Activated naive CD8-positive, alpha-beta T cell treated with anti-CD3 and anti-CD28 coated beads, Interleukin-2, amount 10 ng/mL, durations not matched to agents 7 days and 5 days (primary cell): ENCODE measurements at regions not wholly inside any gene's neighbourhood (a gene's known extent, or its start where the extent isn't known, plus 50 kb on each side); places are given as distances from the start of the nearest gene placed in this dataset.

Experiments used
- ATAC-seq: fragments of 150-1000 bp; cut with Tn5 transposase; one replicate; pipeline ENCODE4 v1.10.0; 2021; ENCODE audit warnings: low read depth, moderate library complexity
- POLR2A ChIA-PET: fragments of 350-600 bp; sonication (Branson Sonifier 250); formaldehyde crosslinking; loops from one replicate; lab custom pipeline; 2021; ENCODE audit warnings: antibody characterized with exemption; lab: Charles Lee
- DNase-seq: peaks from one replicate; pipeline ENCODE4 v3.0.0; 2021
- H3K27ac Mint-ChIP-seq: one replicate; pipeline ENCODE4 v1.8.0; 2022; ENCODE audit warnings: mild to moderate bottlenecking, mixed read lengths
- H3K27me3 Mint-ChIP-seq: one replicate; pipeline ENCODE4 v1.8.0; 2022; ENCODE audit warnings: mild to moderate bottlenecking, moderate library complexity, mixed read lengths
- H3K36me3 Mint-ChIP-seq: one replicate; pipeline ENCODE4 v1.8.0; 2021; ENCODE audit warnings: mild to moderate bottlenecking, mixed read lengths
- H3K4me1 Mint-ChIP-seq: one replicate; pipeline ENCODE4 v1.8.0; 2021; ENCODE audit warnings: mixed read lengths
- H3K4me3 Mint-ChIP-seq: one replicate; pipeline ENCODE4 v1.8.0; 2022; ENCODE audit warnings: mild to moderate bottlenecking, moderate library complexity, mixed read lengths
- H3K9me3 Mint-ChIP-seq: one replicate; pipeline ENCODE4 v1.8.0; 2021; ENCODE audit warnings: mixed read lengths

DNA sequence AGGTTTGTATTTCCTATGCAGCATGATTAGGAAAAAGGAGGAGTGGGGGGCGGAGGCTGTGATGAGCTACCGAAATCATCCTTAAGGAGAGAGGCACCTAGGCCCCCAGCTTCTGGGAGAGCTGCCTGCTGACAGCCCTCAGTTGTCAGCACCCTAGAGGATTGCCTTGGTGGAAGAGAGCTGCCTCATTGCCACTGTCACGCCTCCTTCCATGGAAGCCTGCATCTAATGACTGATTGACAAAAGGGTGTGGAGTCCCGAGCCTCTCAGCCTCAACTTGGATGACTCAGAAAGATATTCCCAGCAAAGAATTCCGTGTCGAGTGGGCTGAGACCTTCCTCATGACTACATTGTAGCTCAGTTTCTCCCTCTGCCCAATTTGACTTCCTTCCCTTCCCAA, 320.4 kb upstream of the PROK2 start:
- H3K4me3 Mint-ChIP-seq = no peak overlapping the region
- no peaks in the 10 kb centered on the region for H3K9me3 Mint-ChIP-seq
- POLR2A ChIA-PET = no interaction called here

DNA sequence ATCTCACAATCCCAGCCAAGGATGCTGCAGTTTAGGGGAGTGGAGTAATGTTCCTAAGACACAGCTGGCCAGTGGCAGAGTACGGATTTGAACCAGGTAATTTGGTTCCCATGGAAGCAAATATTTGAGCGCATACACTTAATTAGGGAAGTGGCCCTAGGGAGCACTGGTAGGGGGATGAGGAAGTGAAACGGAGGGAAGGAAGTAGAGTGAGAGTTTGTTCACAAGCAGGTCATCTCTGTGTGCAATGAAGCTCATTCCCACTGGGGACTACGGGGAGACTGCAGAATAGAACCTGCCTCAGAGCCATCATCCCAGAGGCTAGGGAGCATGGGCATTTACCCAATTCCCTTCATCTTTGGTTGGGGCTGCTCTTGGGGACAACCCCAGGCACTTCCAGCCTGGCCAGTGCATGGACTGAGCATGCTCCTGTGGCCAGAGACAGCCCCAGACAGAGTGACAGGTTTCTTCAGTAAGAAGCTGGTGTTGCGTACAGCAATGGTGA, 317.2 kb upstream of the PROK2 start:
- ATAC-seq (no peak), DNase-seq (no peak)
- no peaks in the 10 kb centered on the region for H3K36me3 Mint-ChIP-seq
- peaks cover 20% of the 10 kb centered on the region for H3K4me1 Mint-ChIP-seq
- H3K4me3 Mint-ChIP-seq = no peak overlapping the region
- no peaks in the 10 kb centered on the region for H3K9me3 Mint-ChIP-seq
- peaks cover 5% of the 10 kb centered on the region for H3K27me3 Mint-ChIP-seq
- POLR2A ChIA-PET = no interaction called here
- no peak overlapping the region for H3K27ac Mint-ChIP-seq

More for the DNA sequence above, 320.4 kb upstream of the PROK2 start:
- H3K36me3 Mint-ChIP-seq = no peaks in the 10 kb centered on the region
- H3K27me3 Mint-ChIP-seq = no peaks in the 10 kb centered on the region
- no peak for ATAC-seq
- H3K4me1 Mint-ChIP-seq = peaks cover 12% of the 10 kb centered on the region
- no peak for DNase-seq
- H3K27ac Mint-ChIP-seq = no peak overlapping the region

DNA sequence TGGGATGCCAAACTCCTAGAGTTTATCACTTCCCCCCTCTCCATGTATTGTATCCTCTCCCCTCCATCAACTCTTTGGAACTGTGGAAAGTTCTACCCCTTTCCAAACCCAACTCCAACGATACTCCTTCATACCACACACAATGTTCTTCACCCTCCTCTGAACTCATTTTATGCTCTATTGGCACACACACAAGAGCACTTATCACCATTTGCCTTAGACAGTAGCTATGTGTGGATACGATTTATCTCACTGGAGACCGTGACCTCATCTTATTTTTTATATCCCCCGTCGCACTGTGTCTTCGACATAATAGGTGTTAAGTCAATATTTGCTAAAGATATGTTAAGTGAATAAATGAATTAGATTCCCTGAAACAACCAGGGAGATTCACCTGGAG, 316.5 kb upstream of the PROK2 start:
- Mint-ChIP-seq H3K4me1 (peaks cover 20% of the 10 kb centered on the region), H3K4me3 (peak overlapping the region; percentile 81), H3K27ac (no peak overlapping the region), H3K27me3 (peaks cover 5% of the 10 kb centered on the region), H3K9me3 (no peaks in the 10 kb centered on the region), H3K36me3 (no peaks in the 10 kb centered on the region)
- DNase-seq (no peak), ATAC-seq (no peak)
- POLR2A ChIA-PET = no interaction called here

DNA sequence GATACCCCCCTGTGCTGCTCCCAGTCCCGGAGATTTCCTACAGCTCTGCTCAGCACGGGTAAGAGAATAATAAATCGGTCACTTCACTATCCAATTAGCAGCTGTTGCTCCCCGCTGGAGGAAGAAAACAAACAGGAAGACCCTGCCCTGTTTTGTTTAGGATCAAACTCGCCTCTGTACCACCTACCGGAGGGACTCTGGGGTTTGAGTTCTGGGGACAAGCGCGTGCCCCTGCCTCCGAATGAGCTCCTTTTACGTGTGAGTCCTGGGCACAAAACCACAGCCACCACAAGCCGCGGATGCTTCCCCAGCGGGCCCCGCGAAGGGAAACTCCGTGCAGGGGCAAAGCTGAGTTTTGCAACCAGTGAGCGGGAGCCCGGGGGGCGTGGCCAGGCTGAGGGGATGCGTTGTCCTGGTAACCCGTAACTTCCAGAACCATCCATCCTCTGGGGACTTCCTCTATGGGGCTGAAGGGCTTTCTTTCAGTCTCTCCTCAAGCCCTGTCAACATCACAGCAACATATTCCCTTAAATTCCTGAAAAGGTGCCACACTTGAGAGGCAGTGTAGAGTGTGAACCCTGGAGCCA, 315.7 kb upstream of the PROK2 start:
- POLR2A ChIA-PET = no interaction called here
- peak overlapping the region; percentile 13 for H3K27ac Mint-ChIP-seq
- DNase-seq = peak; percentile 85

GRCh38 chr3:72100080-72100511, 315.1 kb upstream of the PROK2 start:
- peaks cover 20% of the 10 kb centered on the region for H3K4me1 Mint-ChIP-seq
- ATAC-seq (no peak), DNase-seq (no peak)
- H3K9me3 Mint-ChIP-seq = no peaks in the 10 kb centered on the region
- no peaks in the 10 kb centered on the region for H3K36me3 Mint-ChIP-seq
- POLR2A ChIA-PET = no interaction called here
- peaks cover 5% of the 10 kb centered on the region for H3K27me3 Mint-ChIP-seq
- H3K27ac Mint-ChIP-seq = no peak overlapping the region
- peak overlapping the region; percentile 81 for H3K4me3 Mint-ChIP-seq

More for the DNA sequence above, 315.7 kb upstream of the PROK2 start:
- peaks cover 5% of the 10 kb centered on the region for H3K27me3 Mint-ChIP-seq
- peaks cover 20% of the 10 kb centered on the region for H3K4me1 Mint-ChIP-seq
- no peaks in the 10 kb centered on the region for H3K36me3 Mint-ChIP-seq
- H3K9me3 Mint-ChIP-seq = no peaks in the 10 kb centered on the region
- peak; percentile 82 for ATAC-seq
- H3K4me3 Mint-ChIP-seq = peak overlapping the region; percentile 81

DNA sequence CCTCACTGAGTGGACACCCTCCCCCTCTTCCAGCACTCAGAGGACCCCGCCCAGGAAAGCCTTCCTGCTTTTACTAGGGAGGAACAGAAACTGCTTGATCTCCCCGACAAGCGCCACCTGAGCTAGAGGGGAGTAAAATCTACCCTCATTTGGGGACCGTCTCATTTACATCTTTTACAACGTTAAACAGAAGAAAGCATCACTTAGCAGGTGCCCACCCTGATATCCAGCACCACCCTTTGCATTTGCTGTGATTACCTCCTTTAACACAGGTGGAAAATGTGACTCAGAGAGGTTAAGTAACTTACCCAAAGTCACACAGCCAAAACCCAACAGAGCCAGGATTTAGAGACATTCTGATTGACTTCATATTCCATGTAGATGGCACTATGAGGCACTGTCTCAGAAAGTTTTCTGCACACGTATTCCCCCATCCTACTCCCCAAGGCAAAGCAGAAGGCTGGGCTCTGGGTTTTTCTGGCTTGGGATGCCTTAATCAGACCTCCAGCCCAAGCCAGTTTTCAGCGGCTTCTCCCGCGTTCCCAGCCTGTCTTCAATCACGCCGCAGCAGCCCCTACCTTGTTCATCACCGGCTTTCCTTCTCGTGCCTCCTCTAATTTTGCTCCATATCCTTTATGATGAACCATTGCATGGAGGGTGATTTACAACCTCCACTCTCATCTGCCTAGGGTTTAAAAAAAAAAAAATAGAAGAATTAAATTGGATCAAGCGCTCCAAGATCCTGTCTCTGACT, 314.6 kb upstream of the PROK2 start:
- no peak for DNase-seq
- H3K27me3 Mint-ChIP-seq = peaks cover 6% of the 10 kb centered on the region
- no peak overlapping the region for H3K27ac Mint-ChIP-seq
- H3K4me3 Mint-ChIP-seq = peak overlapping the region; percentile 81
- peaks cover 20% of the 10 kb centered on the region for H3K4me1 Mint-ChIP-seq
- POLR2A ChIA-PET = no interaction called here
- ATAC-seq = no peak
- H3K9me3 Mint-ChIP-seq = no peaks in the 10 kb centered on the region
- H3K36me3 Mint-ChIP-seq = no peaks in the 10 kb centered on the region

DNA sequence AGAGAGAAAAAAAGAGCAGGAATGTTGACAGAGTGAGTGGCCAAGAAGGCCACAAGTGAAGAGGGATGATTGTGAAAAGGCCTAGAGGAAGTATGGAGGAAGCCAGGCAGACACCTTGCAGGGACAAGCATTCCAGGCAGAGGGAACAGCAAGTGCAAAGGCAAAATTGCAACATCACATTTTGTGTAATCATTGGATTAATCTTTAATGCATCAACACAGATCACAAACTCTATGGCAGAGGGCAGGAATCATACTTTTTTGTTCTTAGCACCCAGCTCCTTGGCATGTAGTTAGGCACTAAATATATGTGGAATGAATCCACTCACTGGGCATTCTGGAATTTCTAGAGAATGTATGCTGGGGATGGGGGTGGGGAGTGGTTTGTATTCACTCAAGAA, 312.1 kb upstream of the PROK2 start:
- H3K4me3 Mint-ChIP-seq = no peak overlapping the region
- peaks cover 20% of the 10 kb centered on the region for H3K4me1 Mint-ChIP-seq
- DNase-seq (no peak), ATAC-seq (no peak)
- no peaks in the 10 kb centered on the region for H3K36me3 Mint-ChIP-seq
- POLR2A ChIA-PET = no interaction called here
- peaks cover 6% of the 10 kb centered on the region for H3K27me3 Mint-ChIP-seq
- H3K27ac Mint-ChIP-seq = no peak overlapping the region
- H3K9me3 Mint-ChIP-seq = no peaks in the 10 kb centered on the region

DNA sequence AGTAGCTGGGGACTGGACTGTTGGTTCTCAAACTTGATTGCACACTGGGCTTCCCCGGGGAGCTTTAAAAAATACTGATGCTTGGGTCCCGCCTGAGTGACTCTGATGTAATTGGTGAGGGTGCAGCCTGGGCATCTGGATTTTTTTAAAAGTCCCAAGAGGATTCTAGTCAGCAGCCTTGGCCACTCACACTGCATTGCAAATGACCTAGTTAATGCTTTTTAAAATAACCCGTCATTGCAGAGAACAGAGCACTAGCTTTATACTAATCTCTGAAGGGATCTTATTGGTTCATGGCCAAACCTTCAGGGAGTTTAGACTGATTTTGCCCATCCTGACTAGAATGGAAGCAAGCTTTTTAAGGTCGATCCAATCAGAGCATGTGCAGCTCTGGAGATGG, 310.6 kb upstream of the PROK2 start:
- no peaks in the 10 kb centered on the region for H3K36me3 Mint-ChIP-seq
- H3K4me3 Mint-ChIP-seq = no peak overlapping the region
- DNase-seq = no peak
- peaks cover 11% of the 10 kb centered on the region for H3K27me3 Mint-ChIP-seq
- peaks cover 10% of the 10 kb centered on the region for H3K4me1 Mint-ChIP-seq
- no peak overlapping the region for H3K27ac Mint-ChIP-seq
- POLR2A ChIA-PET = interaction anchor here (0.7 kb wide), 1 partner anchor 159 kb away, joined by 5 read pairs; no protein-coding TSS in a partner anchor
- no peaks in the 10 kb centered on the region for H3K9me3 Mint-ChIP-seq
- no peak for ATAC-seq

DNA sequence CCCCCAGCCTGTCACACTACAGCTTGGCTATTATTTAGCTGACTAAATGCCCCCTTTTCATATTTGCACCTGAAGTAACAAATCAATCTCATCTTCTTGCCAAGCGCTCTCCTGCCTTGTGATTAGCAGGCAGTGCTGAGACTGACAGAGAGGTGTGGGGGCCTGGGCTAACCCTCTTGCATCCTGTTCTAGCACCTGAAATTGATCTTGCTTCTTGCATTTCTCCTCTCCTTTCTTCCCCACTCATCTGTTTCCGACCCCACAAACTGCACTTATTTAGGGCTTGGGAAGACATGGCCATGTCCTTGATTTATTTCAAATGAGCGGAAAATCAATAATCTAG, 309.0 kb upstream of the PROK2 start:
- no peaks in the 10 kb centered on the region for H3K9me3 Mint-ChIP-seq
- H3K27ac Mint-ChIP-seq = no peak overlapping the region
- H3K4me3 Mint-ChIP-seq = no peak overlapping the region
- POLR2A ChIA-PET = no interaction called here
- ATAC-seq (no peak), DNase-seq (no peak)
- no peaks in the 10 kb centered on the region for H3K36me3 Mint-ChIP-seq
- peaks cover 3% of the 10 kb centered on the region for H3K4me1 Mint-ChIP-seq
- H3K27me3 Mint-ChIP-seq = peaks cover 11% of the 10 kb centered on the region

- H3K4me1 Mint-ChIP-seq = peaks cover 1% of the 10 kb centered on the region
- peaks cover 10% of the 10 kb centered on the region for H3K27me3 Mint-ChIP-seq
- POLR2A ChIA-PET = no interaction called here
These were observed 308.5 kb upstream of the PROK2 start for GRCh38 chr3:72093270-72093991.

DNA sequence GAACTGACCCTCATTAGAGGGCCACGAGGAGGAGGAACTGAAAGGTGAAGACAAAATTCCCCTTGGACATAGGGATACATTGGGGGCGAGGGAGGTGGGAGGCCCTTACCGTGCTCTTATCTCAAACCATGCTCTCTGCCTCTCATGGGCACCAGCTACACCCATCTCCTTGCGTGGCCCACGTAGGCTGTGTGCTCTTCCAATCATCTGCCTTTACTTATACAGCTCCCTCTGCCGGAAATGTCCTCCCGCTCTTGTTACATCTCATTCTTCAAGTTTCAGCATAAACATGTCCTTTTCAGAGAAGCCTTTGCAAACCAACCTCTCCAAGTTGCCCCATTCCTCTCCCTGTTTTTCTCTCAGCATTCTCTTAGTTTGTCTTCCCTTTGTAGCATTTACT, 307.8 kb upstream of the PROK2 start:
- Mint-ChIP-seq H3K9me3 (no peaks in the 10 kb centered on the region), H3K4me3 (no peak overlapping the region), H3K27ac (no peak overlapping the region), H3K4me1 (peaks cover 1% of the 10 kb centered on the region), H3K27me3 (peaks cover 8% of the 10 kb centered on the region), H3K36me3 (no peaks in the 10 kb centered on the region)
- DNase-seq = no peak
- POLR2A ChIA-PET = no interaction called here
- no peak for ATAC-seq

More at GRCh38 chr3:72093270-72093991, 308.5 kb upstream of the PROK2 start:
- DNase-seq (no peak), ATAC-seq (no peak)
- no peaks in the 10 kb centered on the region for H3K9me3 Mint-ChIP-seq
- no peak overlapping the region for H3K4me3 Mint-ChIP-seq
- no peak overlapping the region for H3K27ac Mint-ChIP-seq
- H3K36me3 Mint-ChIP-seq = no peaks in the 10 kb centered on the region

- DNase-seq = no peak
- Mint-ChIP-seq H3K27ac (no peak overlapping the region), H3K4me1 (peaks cover 1% of the 10 kb centered on the region), H3K27me3 (peaks cover 6% of the 10 kb centered on the region), H3K9me3 (no peaks in the 10 kb centered on the region), H3K36me3 (no peaks in the 10 kb centered on the region), H3K4me3 (no peak overlapping the region)
- POLR2A ChIA-PET = no interaction called here
- ATAC-seq = no peak
These were observed 303.6 kb upstream of the PROK2 start for GRCh38 chr3:72088486-72089025.

DNA sequence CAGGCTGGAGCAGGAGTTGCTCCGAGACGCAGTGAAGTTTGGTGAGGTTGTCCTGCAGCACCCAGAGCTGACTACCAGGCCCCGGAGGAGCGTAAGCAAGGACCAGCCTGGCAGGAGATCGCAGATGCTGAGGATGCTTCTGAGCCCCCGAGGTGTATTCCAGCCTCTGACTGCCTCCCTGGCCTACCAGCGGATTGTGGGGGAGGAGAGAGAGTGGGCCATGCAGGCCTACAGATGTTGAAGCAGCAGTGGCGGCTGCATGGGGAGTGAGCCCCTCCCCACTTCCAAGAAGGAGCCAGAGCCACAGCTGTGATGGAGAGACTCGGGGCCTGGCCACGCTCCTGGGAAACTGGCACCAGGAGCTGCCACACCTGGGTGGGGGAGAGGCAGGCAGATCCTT, 302.5 kb upstream of the PROK2 start:
- DNase-seq (no peak), ATAC-seq (no peak)
- Mint-ChIP-seq H3K4me3 (no peak overlapping the region), H3K36me3 (no peaks in the 10 kb centered on the region), H3K27ac (no peak overlapping the region), H3K4me1 (peaks cover 4% of the 10 kb centered on the region), H3K27me3 (peaks cover 6% of the 10 kb centered on the region), H3K9me3 (no peaks in the 10 kb centered on the region)
- POLR2A ChIA-PET = no interaction called here
